ENCODE measurements at regions not wholly inside any gene's neighbourhood (a gene's known extent, or its start where the extent isn't known, plus 50 kb on each side); places are given as distances from the start of the nearest gene placed in this dataset.
"Not testable (repeated sequence)": the region's sequence is repeated elsewhere in the genome, so short reads cannot be mapped to it uniquely, and the experiment has no call there.

DNA sequence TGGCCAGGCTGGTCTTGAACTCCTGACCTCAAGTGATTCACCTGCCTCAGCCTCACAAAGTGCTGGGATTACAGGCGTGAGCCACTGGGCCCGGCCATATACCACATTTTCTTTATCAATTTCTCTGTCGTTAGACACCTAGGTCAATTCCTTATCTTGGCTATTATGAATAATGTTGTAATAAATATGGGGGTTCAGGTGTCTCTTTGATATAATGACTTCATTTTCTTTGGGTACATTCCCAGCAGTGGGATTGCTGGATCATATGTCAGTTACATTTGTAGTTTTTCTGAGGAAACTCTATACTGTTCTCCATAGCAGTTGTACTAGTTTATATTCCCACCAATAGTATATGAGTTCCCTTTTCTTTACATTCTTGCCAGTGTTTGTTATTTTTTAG lies 67.8 kb upstream of the DDHD1 start:
- Histone ChIP-seq H3K36me3 (no peaks in the 10 kb centered on the region), H3K27ac (no peak overlapping the region), H3K4me1 (peaks cover 0 to 6% of the 10 kb centered on the region in 2 donors), H3K9me3 (peaks cover 0 to 11% of the 10 kb centered on the region in 2 donors), H3K4me3 (no peak overlapping the region), H3K27me3 (no peaks in the 10 kb centered on the region)
- TF ChIP-seq, protein P1, sequence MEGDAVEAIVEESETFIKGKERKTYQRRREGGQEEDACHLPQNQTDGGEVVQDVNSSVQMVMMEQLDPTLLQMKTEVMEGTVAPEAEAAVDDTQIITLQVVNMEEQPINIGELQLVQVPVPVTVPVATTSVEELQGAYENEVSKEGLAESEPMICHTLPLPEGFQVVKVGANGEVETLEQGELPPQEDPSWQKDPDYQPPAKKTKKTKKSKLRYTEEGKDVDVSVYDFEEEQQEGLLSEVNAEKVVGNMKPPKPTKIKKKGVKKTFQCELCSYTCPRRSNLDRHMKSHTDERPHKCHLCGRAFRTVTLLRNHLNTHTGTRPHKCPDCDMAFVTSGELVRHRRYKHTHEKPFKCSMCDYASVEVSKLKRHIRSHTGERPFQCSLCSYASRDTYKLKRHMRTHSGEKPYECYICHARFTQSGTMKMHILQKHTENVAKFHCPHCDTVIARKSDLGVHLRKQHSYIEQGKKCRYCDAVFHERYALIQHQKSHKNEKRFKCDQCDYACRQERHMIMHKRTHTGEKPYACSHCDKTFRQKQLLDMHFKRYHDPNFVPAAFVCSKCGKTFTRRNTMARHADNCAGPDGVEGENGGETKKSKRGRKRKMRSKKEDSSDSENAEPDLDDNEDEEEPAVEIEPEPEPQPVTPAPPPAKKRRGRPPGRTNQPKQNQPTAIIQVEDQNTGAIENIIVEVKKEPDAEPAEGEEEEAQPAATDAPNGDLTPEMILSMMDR (IDR thresholded peaks at IDR 0.05) = no peak
- intact Hi-C loops (cut with DNase I) = no loop called here
- DNase-seq (no peak), ATAC-seq (no peak)

DNA sequence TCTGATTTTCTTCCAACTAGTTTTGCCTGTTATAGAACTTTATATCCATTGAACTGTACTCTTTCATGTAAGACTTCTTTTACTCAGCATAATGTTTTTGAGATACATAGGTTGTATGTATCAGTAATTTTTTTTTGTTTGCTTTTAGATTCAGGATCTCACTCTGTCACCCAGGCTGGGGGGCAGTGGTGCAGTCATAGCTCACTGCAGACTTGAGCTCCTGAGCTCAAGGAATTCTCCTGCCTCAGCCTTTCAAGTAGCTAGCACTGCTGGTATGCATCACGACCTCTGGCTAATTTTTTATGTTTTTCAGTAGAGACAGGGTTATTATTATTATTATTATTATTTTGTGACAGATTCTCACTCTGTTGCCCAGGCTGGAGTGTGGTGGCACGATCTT lies 65.0 kb upstream of the DDHD1 start:
- peak overlapping the region; percentile 53 to 63 for H3K4me3 ChIP-seq
- H3K27me3 ChIP-seq = no peaks in the 10 kb centered on the region
- intact Hi-C loops (cut with DNase I) = no loop called here
- no peaks in the 10 kb centered on the region for H3K36me3 ChIP-seq
- TF ChIP-seq, protein P1 (IDR thresholded peaks at IDR 0.05) = no peak
- H3K27ac ChIP-seq = peak overlapping the region in 1 of 2 donors; percentile 66
- peaks cover 0 to 6% of the 10 kb centered on the region in 2 donors for H3K4me1 ChIP-seq
- DNase-seq = peak in 1 of 4 donors; percentile 8
- ATAC-seq = no peak
- no peaks in the 10 kb centered on the region for H3K9me3 ChIP-seq

DNA sequence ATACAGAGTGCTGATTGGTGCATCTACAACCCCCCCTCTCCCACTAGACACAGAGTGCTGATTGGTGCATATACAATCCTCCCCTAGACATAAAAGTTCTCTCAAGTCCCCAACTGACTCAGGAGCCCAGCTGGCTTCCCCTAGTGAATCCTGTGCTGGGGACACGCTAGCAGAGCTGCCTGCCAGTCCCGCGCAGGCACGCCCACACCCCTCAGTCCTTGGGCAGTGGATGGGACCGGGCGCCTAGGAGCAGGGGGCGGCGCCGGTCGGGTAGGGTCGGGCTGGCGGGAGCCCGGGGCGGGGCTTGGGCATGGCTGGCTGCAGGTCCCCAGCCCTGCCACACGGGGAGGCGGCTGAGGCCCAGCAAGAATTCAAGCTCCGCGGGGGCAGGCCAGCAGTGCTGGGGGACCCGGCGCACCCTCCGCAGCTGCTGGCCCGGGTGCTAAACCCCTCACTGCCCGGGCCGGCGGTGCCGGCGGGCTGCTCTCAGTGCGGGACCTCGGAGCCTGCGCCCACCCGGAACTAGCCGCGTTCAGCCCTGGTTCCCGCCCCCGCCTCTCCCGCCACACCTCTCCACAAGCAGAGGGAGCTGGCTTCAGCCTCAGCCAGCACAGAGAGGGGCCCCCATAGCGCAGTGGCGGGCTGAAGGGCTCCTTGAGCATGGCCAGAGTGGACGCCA lies 64.3 kb upstream of the DDHD1 start:
- ATAC-seq = peak; percentile 100
- intact Hi-C loops (cut with DNase I) = no loop called here
- TF ChIP-seq, protein P1 (IDR thresholded peaks at IDR 0.05) = peak; percentile 60 to 82
- Histone ChIP-seq H3K9me3 (no peaks in the 10 kb centered on the region), H3K27me3 (no peaks in the 10 kb centered on the region), H3K36me3 (no peaks in the 10 kb centered on the region), H3K4me3 (peak overlapping the region; percentile 53 to 63), H3K27ac (peak overlapping the region in 1 of 2 donors; percentile 66), H3K4me1 (peaks cover 0 to 6% of the 10 kb centered on the region in 2 donors)
- peak; percentile 54 to 94 (median 77) for DNase-seq

DNA sequence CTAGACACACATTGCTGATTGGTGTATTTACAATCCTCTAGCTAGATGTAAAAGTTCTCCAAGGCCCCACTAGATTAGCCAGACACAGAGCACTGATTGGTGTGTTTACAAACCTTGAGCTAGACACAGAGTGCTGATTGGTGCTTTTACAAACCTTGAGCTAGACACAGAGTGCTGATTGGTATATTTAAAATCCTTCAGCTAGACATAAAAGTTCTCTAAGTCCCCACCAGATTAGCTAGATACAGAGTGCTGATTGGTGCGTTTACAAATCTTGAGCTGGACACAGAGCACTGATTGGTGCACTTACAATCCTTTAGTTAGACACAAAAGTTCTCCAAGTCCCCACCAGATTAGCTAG lies 63.8 kb upstream of the DDHD1 start:
- ATAC-seq; H3K27me3 ChIP-seq; H3K4me1 ChIP-seq; DNase-seq; H3K36me3 ChIP-seq; intact Hi-C loops (cut with DNase I); H3K9me3 ChIP-seq: not testable (repeated sequence)
- H3K27ac ChIP-seq = peak overlapping the region in 1 of 2 donors; percentile 66
- H3K4me3 ChIP-seq = peak overlapping the region; percentile 53 to 63

DNA sequence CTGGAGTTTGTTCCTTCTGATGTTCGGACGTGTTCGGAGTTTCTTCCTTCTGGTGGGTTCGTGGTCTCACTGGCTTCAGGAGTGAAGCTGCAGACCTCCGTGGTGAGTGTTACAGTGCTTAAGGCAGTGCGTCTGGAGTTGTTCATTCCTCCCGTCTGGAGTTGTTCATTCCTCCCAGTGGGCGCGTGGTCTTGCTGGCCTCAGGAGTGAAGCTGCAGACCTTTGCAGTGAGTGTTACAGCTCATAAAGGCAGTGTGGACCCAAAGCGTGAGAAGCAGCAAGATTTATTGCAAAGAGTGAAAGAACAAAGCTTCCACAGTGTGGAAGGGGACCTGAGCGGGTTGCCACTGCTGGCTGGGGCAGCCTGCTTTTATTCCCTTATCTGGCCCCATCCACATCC lies 63.4 kb upstream of the DDHD1 start:
- H3K9me3 ChIP-seq; H3K27me3 ChIP-seq; intact Hi-C loops (cut with DNase I); ATAC-seq; DNase-seq; H3K27ac ChIP-seq; H3K36me3 ChIP-seq; H3K4me3 ChIP-seq; H3K4me1 ChIP-seq: not testable (repeated sequence)

DNA sequence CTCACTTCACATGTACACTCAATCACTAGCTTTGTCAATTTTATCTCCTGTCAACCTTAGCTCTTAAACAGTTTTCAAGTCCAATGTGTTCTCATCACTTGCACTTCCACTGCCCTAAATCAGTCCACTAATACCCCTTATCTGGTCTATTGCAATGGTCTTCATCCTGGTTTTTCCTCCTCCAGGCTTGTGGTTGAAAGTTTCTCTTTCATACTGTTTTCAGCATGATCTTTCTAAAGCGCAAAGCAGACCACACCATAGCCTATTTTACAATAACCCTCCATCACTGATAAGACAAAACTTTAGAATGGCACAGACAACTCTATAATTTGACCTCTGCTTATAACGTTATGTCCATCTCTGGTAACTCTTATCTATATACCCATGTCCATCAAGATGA lies 62.0 kb upstream of the DDHD1 start:
- TF ChIP-seq, protein P1 (IDR thresholded peaks at IDR 0.05) = no peak
- H3K27me3 ChIP-seq = no peaks in the 10 kb centered on the region
- no peaks in the 10 kb centered on the region for H3K36me3 ChIP-seq
- H3K4me1 ChIP-seq = peaks cover 0 to 6% of the 10 kb centered on the region in 2 donors
- ATAC-seq (no peak), DNase-seq (no peak)
- intact Hi-C loops (cut with DNase I) = no loop called here
- H3K4me3 ChIP-seq = no peak overlapping the region
- H3K9me3 ChIP-seq = no peaks in the 10 kb centered on the region
- H3K27ac ChIP-seq = no peak overlapping the region

Data from left lung (tissue), 4 donors.